H9 (cell line): ENCODE measurements at regions not wholly inside any gene's neighbourhood (a gene's known extent, or its start where the extent isn't known, plus 50 kb on each side); places are given as distances from the start of the nearest gene placed in this dataset.

ENCODE experiments used
- DNase-seq: peaks from one replicate; pipeline ENCODE4 v3.0.0-alpha.2; 2017
- H2AFZ ChIP-seq: one replicate; pipeline ENCODE4 v1.6.1; 2013; ENCODE audit warnings: mild to moderate bottlenecking, low read length, control low read depth, moderate library complexity
- H2AK5ac ChIP-seq: 2 replicates; pipeline ENCODE4 v1.6.1; 2013; ENCODE audit warnings: low read length, control low read depth, mixed read lengths; ENCODE audit not compliant: insufficient read length
- H2BK120ac ChIP-seq: one replicate; pipeline ENCODE4 v1.6.1; 2013; ENCODE audit warnings: low read depth, mild to moderate bottlenecking, low read length, control low read depth, inconsistent platforms; ENCODE audit not compliant: poor library complexity, severe bottlenecking
- H2BK12ac ChIP-seq: 2 replicates; pipeline ENCODE4 v1.6.1; 2013; ENCODE audit warnings: low read length, control low read depth, mixed read lengths, low read depth; ENCODE audit not compliant: insufficient read length
- H2BK15ac ChIP-seq: 2 replicates; pipeline ENCODE4 v1.6.1; 2013; ENCODE audit warnings: low read depth, low read length, control low read depth
- H2BK20ac ChIP-seq: one replicate; pipeline ENCODE4 v1.6.1; 2013; ENCODE audit warnings: low read depth, mild to moderate bottlenecking, low read length, control low read depth, inconsistent platforms; ENCODE audit not compliant: poor library complexity, severe bottlenecking
- H2BK5ac ChIP-seq: 2 replicates; pipeline ENCODE4 v1.6.1; 2013; ENCODE audit warnings: low read length, control low read depth, mixed read lengths; ENCODE audit not compliant: insufficient read length
- H3K14ac ChIP-seq: 2 replicates; pipeline ENCODE4 v1.6.1; 2013; ENCODE audit warnings: low read length, control low read depth; ENCODE audit not compliant: insufficient read depth
- H3K18ac ChIP-seq: 2 replicates; pipeline ENCODE4 v1.6.1; 2013; ENCODE audit warnings: low read depth, mild to moderate bottlenecking, mixed read lengths, low read length, control low read depth; ENCODE audit not compliant: insufficient read length
- H3K23ac ChIP-seq: 2 replicates; pipeline ENCODE4 v1.6.1; 2013; ENCODE audit warnings: low read length, control low read depth, mixed read lengths, low read depth; ENCODE audit not compliant: insufficient read length
- H3K23me2 ChIP-seq: 2 replicates; pipeline ENCODE4 v1.6.1; 2013; ENCODE audit warnings: low read depth, mild to moderate bottlenecking, mixed read lengths, low read length, control low read depth; ENCODE audit not compliant: insufficient read length, poor library complexity, severe bottlenecking
- H3K27ac ChIP-seq: 2 replicates; pipeline ENCODE4 v1.5.1; 2013; ENCODE audit warnings: low read length, control low read depth, mixed read lengths, low read depth; ENCODE audit not compliant: insufficient read length
- H3K27me3 ChIP-seq: 2 replicates; pipeline ENCODE4 v1.6.1; 2013; ENCODE audit warnings: low read length, control low read depth, inconsistent platforms; ENCODE audit not compliant: insufficient read depth
- H3K4ac ChIP-seq: 2 replicates; pipeline ENCODE4 v1.6.1; 2013; ENCODE audit warnings: low read depth, mild to moderate bottlenecking, control low read depth, inconsistent platforms, low read length, moderate library complexity
- H3K4me1 ChIP-seq: 2 replicates; pipeline ENCODE4 v1.6.1; 2013; ENCODE audit warnings: low read length, control low read depth, inconsistent platforms; ENCODE audit not compliant: insufficient read depth
- H3K4me2 ChIP-seq: 2 replicates; pipeline ENCODE4 v1.6.1; 2013; ENCODE audit warnings: low read length, control low read depth, mixed read lengths; ENCODE audit not compliant: insufficient read length, insufficient read depth
- H3K56ac ChIP-seq: 2 replicates; pipeline ENCODE4 v1.6.1; 2013; ENCODE audit warnings: low read depth, mild to moderate bottlenecking, mixed read lengths, low read length, control low read depth; ENCODE audit not compliant: insufficient read length
- H3K79me1 ChIP-seq: 2 replicates; pipeline ENCODE4 v1.6.1; 2013; ENCODE audit warnings: low read depth, mild to moderate bottlenecking, moderate library complexity, low read length, control low read depth, inconsistent platforms; ENCODE audit not compliant: insufficient read depth, poor library complexity, severe bottlenecking
- H3K79me2 ChIP-seq: 2 replicates; pipeline ENCODE4 v1.6.1; 2013; ENCODE audit warnings: low read length, control low read depth, inconsistent platforms; ENCODE audit not compliant: insufficient read depth
- H3K9ac ChIP-seq: 2 replicates; pipeline ENCODE4 v1.6.1; 2013; ENCODE audit warnings: low read length, control low read depth, mixed read lengths; ENCODE audit not compliant: insufficient read length; ENCODE audit errors: extremely low read depth
- H3K9me3 ChIP-seq: one replicate; pipeline ENCODE4 v1.6.1; 2013; ENCODE audit warnings: low read depth, low read length, inconsistent platforms; ENCODE audit not compliant: control insufficient read depth
- H3T11ph ChIP-seq: one replicate; pipeline ENCODE4 v1.6.1; 2013; ENCODE audit warnings: mild to moderate bottlenecking, low read length, control low read depth, inconsistent platforms
- H4K20me1 ChIP-seq: one replicate; pipeline ENCODE4 v1.6.1; 2013; ENCODE audit not compliant: control insufficient read depth, insufficient read length, insufficient read depth
- H4K5ac ChIP-seq: 2 replicates; pipeline ENCODE4 v1.6.1; 2013; ENCODE audit warnings: low read depth, mild to moderate bottlenecking, mixed read lengths, low read length, control low read depth; ENCODE audit not compliant: insufficient read length
- H4K8ac ChIP-seq: replicated peaks from 2 replicates; pipeline ENCODE4 v1.6.1; 2013; ENCODE audit warnings: low read length, control low read depth, mixed read lengths, low read depth; ENCODE audit not compliant: insufficient read length
- H4K91ac ChIP-seq: 2 replicates; pipeline ENCODE4 v1.6.1; 2013; ENCODE audit warnings: low read depth, mild to moderate bottlenecking, moderate library complexity, mixed read lengths, low read length, control low read depth; ENCODE audit not compliant: insufficient read length
- H3K27ac Mint-ChIP-seq, 3 experiments: 2 replicates in 2 of 3; 3 replicates in 1 of 3; pipeline ENCODE4 v1.8.0; 2020 to 2021; ENCODE audit warnings: mixed read lengths in 3 of 3, mild to moderate bottlenecking in 1 of 3, moderate library complexity in 1 of 3
- H3K27me3 Mint-ChIP-seq: 2 replicates; pipeline ENCODE4 v1.8.0; 2021; ENCODE audit warnings: low read depth, mild to moderate bottlenecking, moderate library complexity, mixed read lengths
- H3K36me3 Mint-ChIP-seq, 3 experiments: 2 replicates in 2 of 3; 3 replicates in 1 of 3; pipeline ENCODE4 v1.8.0; 2020 to 2021; ENCODE audit warnings: low read depth in 3 of 3, mixed read lengths in 3 of 3; ENCODE audit not compliant: insufficient read depth in 1 of 3
- H3K4me1 Mint-ChIP-seq, 2 experiments: 2 replicates each; pipeline ENCODE4 v1.8.0; 2020; ENCODE audit warnings: mixed read lengths in 2 of 2
- H3K4me3 Mint-ChIP-seq, 2 experiments: 2 replicates in 1 of 2; 3 replicates in 1 of 2; pipeline ENCODE4 v1.8.0; 2020 to 2021; ENCODE audit warnings: mild to moderate bottlenecking in 2 of 2, mixed read lengths in 2 of 2, moderate library complexity in 1 of 2
- H3K9me3 Mint-ChIP-seq, 2 experiments: 2 replicates in 1 of 2; 3 replicates in 1 of 2; pipeline ENCODE4 v1.8.0; 2020; ENCODE audit warnings: mild to moderate bottlenecking in 2 of 2, mixed read lengths in 2 of 2, moderate library complexity in 1 of 2
- CTCF ChIP-seq: fragments of 200-600 bp; sonication (generic); conservative IDR thresholded peaks from 3 replicates; pipeline ENCODE4 v1.8.0; 2021; ENCODE audit warnings: antibody characterized with exemption, mild to moderate bottlenecking
- WGBS: extraction: QIAGEN DNeasy Blood & Tissue Kit; methylation state at CpG from one replicate; pipeline ENCODE4 v1.1.7; 2013; ENCODE audit warnings: missing lambda C conversion rate, low lambda C conversion rate, mixed read lengths; ENCODE audit not compliant: insufficient read length; ENCODE audit errors: extremely low coverage; 5-methylcytosine and 5-hydroxymethylcytosine counted together

DNA sequence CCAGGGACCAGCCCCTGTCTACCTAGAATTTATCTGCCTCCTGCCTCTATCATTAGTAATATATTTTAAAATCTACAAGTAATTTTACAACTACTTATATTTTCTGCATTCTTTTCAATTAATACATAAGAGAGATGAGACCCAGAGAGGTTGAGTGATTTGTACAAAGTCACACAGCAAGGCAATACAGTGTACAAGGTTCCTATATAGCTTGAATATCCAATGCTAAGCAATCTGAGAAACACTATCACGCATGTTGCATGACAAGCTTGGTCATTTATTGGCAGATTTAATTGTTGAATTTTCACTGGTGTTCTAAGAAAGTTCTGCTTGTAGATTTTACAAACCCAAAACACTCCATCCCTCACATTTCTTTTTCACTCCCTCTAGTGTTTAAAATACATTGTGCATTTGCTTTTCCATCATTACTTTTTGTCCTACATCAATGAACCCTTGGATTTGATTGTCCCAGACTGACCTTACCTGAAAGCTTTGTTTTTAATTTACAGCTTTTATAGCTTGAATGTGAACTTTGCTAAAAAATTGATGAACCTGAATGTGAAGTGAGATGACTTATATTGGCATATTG is 520.9 kb upstream of the CITED2 start:
- Histone ChIP-seq H3K27ac (no peak overlapping the region), H3K23me2 (no peaks in the 10 kb centered on the region), H2BK15ac (no peak overlapping the region), H3K4me1 (no peaks in the 10 kb centered on the region), H4K5ac (no peak overlapping the region), H2AK5ac (no peak overlapping the region), H4K20me1 (no peaks in the 10 kb centered on the region), H2BK12ac (no peak overlapping the region), H2BK120ac (no peak overlapping the region), H2BK20ac (no peak overlapping the region), H3K23ac (no peak overlapping the region), H3K79me2 (no peaks in the 10 kb centered on the region), H4K91ac (no peak overlapping the region), H3K4me2 (no peak overlapping the region), H3K18ac (no peak overlapping the region), H4K8ac (no peak overlapping the region), H2BK5ac (no peak overlapping the region), H3K14ac (no peak overlapping the region), H2AFZ (no peak overlapping the region), H3K27me3 (no peaks in the 10 kb centered on the region), H3K9me3 (no peaks in the 10 kb centered on the region), H3K79me1 (no peaks in the 10 kb centered on the region), H3K9ac (no peak overlapping the region), H3K4ac (no peak overlapping the region), H3T11ph (no peak overlapping the region), H3K56ac (no peak overlapping the region)
- no peak; the same call in 2 of the 3 replicates for TF ChIP-seq CTCF
- H3K27me3 Mint-ChIP-seq, result no peaks in the 10 kb centered on the region
- DNase-seq, result no peak
- peaks cover 5 to 11% of the 10 kb centered on the region in 2 experiments for H3K4me1 Mint-ChIP-seq
- no peak overlapping the region for H3K4me3 Mint-ChIP-seq
- no CpG with 5 or more reads among the region's 1 CpG for WGBS
- no peak overlapping the region for H3K27ac Mint-ChIP-seq
- no peaks in the 10 kb centered on the region; a peak in 2 of 5 replicates for H3K9me3 Mint-ChIP-seq
- H3K36me3 Mint-ChIP-seq, result peaks cover 0 to 16% (median 2%) of the 10 kb centered on the region in 3 experiments; a peak in 3 of 7 replicates
